ENCODE measurements at regions not wholly inside any gene's neighbourhood (a gene's known extent, or its start where the extent isn't known, plus 50 kb on each side); places are given as distances from the start of the nearest gene placed in this dataset.

- peaks cover 18% of the 10 kb centered on the region for H3K4me1 Mint-ChIP-seq (ENCODE audit: unreplicated experiment)
- peak overlapping the region; percentile 62 for H3K4me3 Mint-ChIP-seq
- no peaks in the 10 kb centered on the region for H3K9me3 Mint-ChIP-seq
- H3K36me3 Mint-ChIP-seq = no peaks in the 10 kb centered on the region
- no peaks in the 10 kb centered on the region for H3K27me3 Mint-ChIP-seq
- peak; percentile 68 for TF ChIP-seq CTCF (conservative IDR thresholded peaks at IDR 0.05)
- DNase-seq (ENCODE audit: extremely low spot score, unreplicated experiment) = no peak
- H3K27ac Mint-ChIP-seq = peak overlapping the region; percentile 91
These were observed 292.8 kb downstream of the YTHDC2 start for GRCh38 chr5:113806250-113806649.

- H3K4me3 Mint-ChIP-seq = peak overlapping the region; percentile 74
- H3K4me1 Mint-ChIP-seq (ENCODE audit: unreplicated experiment) = peaks cover 18% of the 10 kb centered on the region
- H3K27me3 Mint-ChIP-seq = no peaks in the 10 kb centered on the region
- no peak for DNase-seq (ENCODE audit: extremely low spot score, unreplicated experiment)
- no peak for TF ChIP-seq CTCF (conservative IDR thresholded peaks at IDR 0.05)
- no peaks in the 10 kb centered on the region for H3K36me3 Mint-ChIP-seq
- H3K9me3 Mint-ChIP-seq = no peaks in the 10 kb centered on the region
- H3K27ac Mint-ChIP-seq = peak overlapping the region; percentile 91
These were observed 293.4 kb downstream of the YTHDC2 start for GRCh38 chr5:113806904-113807303.

- H3K4me3 Mint-ChIP-seq = peak overlapping the region; percentile 74
- H3K27ac Mint-ChIP-seq = peak overlapping the region; percentile 91
- H3K9me3 Mint-ChIP-seq = no peaks in the 10 kb centered on the region
- peaks cover 18% of the 10 kb centered on the region for H3K4me1 Mint-ChIP-seq (ENCODE audit: unreplicated experiment)
- H3K36me3 Mint-ChIP-seq = no peaks in the 10 kb centered on the region
- no peak for DNase-seq (ENCODE audit: extremely low spot score, unreplicated experiment)
- H3K27me3 Mint-ChIP-seq = no peaks in the 10 kb centered on the region
- TF ChIP-seq CTCF (conservative IDR thresholded peaks at IDR 0.05) = no peak
These were observed 294.0 kb downstream of the YTHDC2 start for GRCh38 chr5:113807427-113807991.

- H3K4me1 Mint-ChIP-seq (ENCODE audit: unreplicated experiment) = peaks cover 18% of the 10 kb centered on the region
- no peaks in the 10 kb centered on the region for H3K27me3 Mint-ChIP-seq
- peak overlapping the region; percentile 27 for H3K4me3 Mint-ChIP-seq
These were observed 295.5 kb downstream of the YTHDC2 start for GRCh38 chr5:113808956-113809355.

GRCh38 chr5:113809626-113810025 is 296.1 kb downstream of the YTHDC2 start:
- H3K4me1 Mint-ChIP-seq (ENCODE audit: unreplicated experiment) = peaks cover 18% of the 10 kb centered on the region
- H3K4me3 Mint-ChIP-seq = peak overlapping the region; percentile 42
- no peak overlapping the region for H3K27ac Mint-ChIP-seq
- no peaks in the 10 kb centered on the region for H3K36me3 Mint-ChIP-seq
- TF ChIP-seq CTCF (conservative IDR thresholded peaks at IDR 0.05) = no peak
- no peaks in the 10 kb centered on the region for H3K27me3 Mint-ChIP-seq
- DNase-seq (ENCODE audit: extremely low spot score, unreplicated experiment) = no peak
- no peaks in the 10 kb centered on the region for H3K9me3 Mint-ChIP-seq

More at GRCh38 chr5:113808956-113809355, 295.5 kb downstream of the YTHDC2 start:
- no peaks in the 10 kb centered on the region for H3K36me3 Mint-ChIP-seq
- H3K27ac Mint-ChIP-seq = no peak overlapping the region
- H3K9me3 Mint-ChIP-seq = no peaks in the 10 kb centered on the region
- TF ChIP-seq CTCF (conservative IDR thresholded peaks at IDR 0.05) = no peak
- no peak for DNase-seq (ENCODE audit: extremely low spot score, unreplicated experiment)

- H3K4me3 Mint-ChIP-seq = no peak overlapping the region
- no peaks in the 10 kb centered on the region for H3K36me3 Mint-ChIP-seq
- no peaks in the 10 kb centered on the region for H3K27me3 Mint-ChIP-seq
- no peak overlapping the region for H3K27ac Mint-ChIP-seq
- H3K4me1 Mint-ChIP-seq (ENCODE audit: unreplicated experiment) = peaks cover 5% of the 10 kb centered on the region
- no peaks in the 10 kb centered on the region for H3K9me3 Mint-ChIP-seq
- TF ChIP-seq CTCF (conservative IDR thresholded peaks at IDR 0.05) = no peak
- no peak for DNase-seq (ENCODE audit: extremely low spot score, unreplicated experiment)
These were observed 300.0 kb downstream of the YTHDC2 start for GRCh38 chr5:113813466-113813865.
